SK-N-SH (cell line): ENCODE measurements at regions not wholly inside any gene's neighbourhood (a gene's known extent, or its start where the extent isn't known, plus 50 kb on each side); places are given as distances from the start of the nearest gene placed in this dataset.

ENCODE experiments used
- CTCF ChIA-PET: fragments of 300-600, 350-600 bp; formaldehyde crosslinking; extraction: SDS; loops from one replicate; lab custom pipeline; 2021; lab: Yijun Ruan, JAX
- POLR2A ChIA-PET: fragments of 350-600 bp; sonication (Branson Sonifier 250); formaldehyde crosslinking; extraction: SDS; loops from one replicate; lab custom pipeline; 2020; ENCODE audit warnings: antibody characterized with exemption, inconsistent platforms; lab: Yijun Ruan, JAX
- DNase-seq: peaks from one replicate; pipeline ENCODE4 v3.0.0; 2012
- H2AFZ ChIP-seq: fragments of 200-600 bp; sonication (generic); 2 replicates; pipeline ENCODE4 v1.8.1; 2016; ENCODE audit warnings: antibody characterized with exemption, mild to moderate bottlenecking, low read depth
- H3F3A ChIP-seq: fragments of 200-600 bp; sonication (generic); replicated peaks from 2 replicates; pipeline ENCODE3; 2016; ENCODE audit warnings: antibody characterized with exemption, mild to moderate bottlenecking; ENCODE audit not compliant: insufficient read depth
- H3K27ac ChIP-seq, 2 experiments: fragments of 200-500 bp in 1 of 2; fragments of 200-600 bp in 1 of 2; sonication (Bioruptor generic) in 1 of 2; sonication (generic), shearing (Covaris generic) in 1 of 2; 2 replicates each; pipeline versions ENCODE4 v1.5.1 to v1.6.1; 2014 to 2016; ENCODE audit warnings: low read depth in 2 of 2, inconsistent platforms in 1 of 2, low read length in 1 of 2, mild to moderate bottlenecking in 1 of 2, mixed read lengths in 1 of 2
- H3K27me3 ChIP-seq: fragments of 200-600 bp; sonication (generic), shearing (Covaris generic); 2 replicates; pipeline ENCODE4 v1.6.1; 2016; ENCODE audit warnings: mixed run types; ENCODE audit not compliant: insufficient read depth
- H3K36me3 ChIP-seq, 2 experiments: fragments of 200-500 bp in 1 of 2; fragments of 200-600 bp in 1 of 2; sonication (Bioruptor generic) in 1 of 2; sonication (generic) in 1 of 2; replicated peaks in 1 of 2; 2 replicates each; pipeline versions ENCODE3 to v1.5.1; 2014 to 2016; ENCODE audit warnings: low read length in 1 of 2, mild to moderate bottlenecking in 1 of 2; ENCODE audit not compliant: insufficient read depth in 2 of 2, control insufficient read depth in 1 of 2
- H3K4me1 ChIP-seq, 2 experiments: fragments of 200-500 bp in 1 of 2; fragments of 200-600 bp in 1 of 2; sonication (Bioruptor generic) in 1 of 2; sonication (generic), shearing (Covaris generic) in 1 of 2; 2 replicates each; pipeline versions ENCODE4 v1.5.1 to v1.6.1; 2014 to 2016; ENCODE audit warnings: low read depth in 1 of 2, low read length in 1 of 2, mixed run types in 1 of 2; ENCODE audit not compliant: insufficient read depth in 2 of 2, control insufficient read depth in 1 of 2
- H3K4me2 ChIP-seq: fragments of 200-600 bp; sonication (generic), shearing (Covaris generic); 2 replicates; pipeline ENCODE4 v1.6.1; 2017; ENCODE audit warnings: mixed run types
- H3K4me3 ChIP-seq, 2 experiments: fragments of 200-500 bp in 1 of 2; fragments of 200-600 bp in 1 of 2; sonication (Bioruptor generic) in 1 of 2; sonication (generic), shearing (Covaris generic) in 1 of 2; 2 replicates each; pipeline versions ENCODE4 v1.5.1 to v1.8.1; 2014 to 2016; ENCODE audit warnings: low read depth in 2 of 2, inconsistent platforms in 1 of 2, low read length in 1 of 2, mild to moderate bottlenecking in 1 of 2, mixed read lengths in 1 of 2, moderate library complexity in 1 of 2
- H3K79me2 ChIP-seq: fragments of 200-600 bp; sonication (generic); 2 replicates; pipeline ENCODE4 v1.8.1; 2017; ENCODE audit warnings: mild to moderate bottlenecking; ENCODE audit not compliant: insufficient read depth
- H3K9ac ChIP-seq: fragments of 200-600 bp; sonication (generic); 2 replicates; pipeline ENCODE4 v1.6.1; 2017; ENCODE audit warnings: mixed run types
- H3K9me2 ChIP-seq: fragments of 200-600 bp; sonication (generic); 2 replicates; pipeline ENCODE4 v1.6.1; 2017; ENCODE audit warnings: mixed run types
- H3K9me3 ChIP-seq: fragments of 200-600 bp; sonication (generic); 2 replicates; pipeline ENCODE4 v1.6.1; 2017; ENCODE audit warnings: mixed run types, mild to moderate bottlenecking, moderate library complexity
- H4K20me1 ChIP-seq: fragments of 200-600 bp; sonication (generic); 2 replicates; pipeline ENCODE4 v1.6.1; 2017; ENCODE audit warnings: mild to moderate bottlenecking, mixed run types; ENCODE audit not compliant: insufficient read depth
- ELF1 ChIP-seq: IDR thresholded peaks from 2 replicates; pipeline ENCODE4 v1.4.0; 2012
- EP300 ChIP-seq, 2 experiments: IDR thresholded peaks; 2 replicates each; pipeline versions ENCODE4 v1.4.0 to v1.6.1; 2012; ENCODE audit warnings: borderline replicate concordance in 1 of 2, low read depth in 1 of 2, low read length in 1 of 2
- EZH2phosphoT487 ChIP-seq: fragments of 200-600 bp; sonication (generic); IDR thresholded peaks from 2 replicates; pipeline ENCODE4 v1.6.1; 2017; ENCODE audit warnings: low read depth, mixed run types, mild to moderate bottlenecking, antibody characterized with exemption, moderate library complexity, borderline replicate concordance
- FOXJ3 ChIP-seq: sonication (generic); formaldehyde crosslinking; IDR thresholded peaks from 2 replicates; pipeline ENCODE4 v1.5.1; 2020; ENCODE audit warnings: mild to moderate bottlenecking, missing genetic modification reagents
- NRF1 ChIP-seq: IDR thresholded peaks from 2 replicates; pipeline ENCODE4 v1.6.1; 2012; ENCODE audit warnings: low read depth, mild to moderate bottlenecking, low read length
- POLR2AphosphoS5 ChIP-seq: IDR thresholded peaks from 2 replicates; pipeline ENCODE4 v1.6.1; 2012; ENCODE audit warnings: low read depth, low read length
- RCOR1 ChIP-seq: fragments of 150-350 bp; IDR thresholded peaks from 2 replicates; pipeline ENCODE4 v1.6.1; 2017; ENCODE audit warnings: antibody characterized with exemption, low read length
- RFX5 ChIP-seq: IDR thresholded peaks from 2 replicates; pipeline ENCODE4 v1.6.1; 2012; ENCODE audit warnings: mild to moderate bottlenecking, improper control_type of control experiment, low read length
- RXRA ChIP-seq: IDR thresholded peaks from 2 replicates; pipeline ENCODE4 v1.4.0; 2012; ENCODE audit warnings: low read depth, mild to moderate bottlenecking, borderline replicate concordance
- TAF1 ChIP-seq: IDR thresholded peaks from 2 replicates; pipeline ENCODE4 v1.6.1; 2012; ENCODE audit warnings: low read depth, mild to moderate bottlenecking, low read length, moderate library complexity, borderline replicate concordance
- YY1 ChIP-seq: IDR thresholded peaks from 2 replicates; pipeline ENCODE4 v1.4.0; 2012; ENCODE audit warnings: low read depth, mild to moderate bottlenecking
- WGBS: methylation state at CpG from one replicate; pipeline ENCODE4 v1.1.6; 2017; ENCODE audit warnings: low lambda C conversion rate; 5-methylcytosine and 5-hydroxymethylcytosine counted together
- TF ChIP-seq, protein P1 (sequence below): IDR thresholded peaks from 2 replicates; pipeline ENCODE4 v1.4.0; 2012; ENCODE audit warnings: low read depth
- TF ChIP-seq, protein P2 (sequence below): fragments of 150-350 bp; IDR thresholded peaks from 2 replicates; pipeline ENCODE4 v1.6.1; 2017; ENCODE audit warnings: antibody characterized with exemption, low read length, low read depth, borderline replicate concordance
- TF ChIP-seq, protein P3 (sequence below): fragments of 200-600 bp; sonication (generic); IDR thresholded peaks from 2 replicates; pipeline ENCODE4 v1.6.1; 2017; ENCODE audit warnings: antibody characterized with exemption, mild to moderate bottlenecking, moderate library complexity
- TF ChIP-seq, protein P4 (sequence below): IDR thresholded peaks from 2 replicates; pipeline ENCODE4; 2012
- TF ChIP-seq, protein P5 (sequence below): fragments of 150-350 bp; IDR thresholded peaks from 2 replicates; pipeline ENCODE4 v1.6.1; 2016; ENCODE audit warnings: mild to moderate bottlenecking, low read depth, low read length

DNA sequence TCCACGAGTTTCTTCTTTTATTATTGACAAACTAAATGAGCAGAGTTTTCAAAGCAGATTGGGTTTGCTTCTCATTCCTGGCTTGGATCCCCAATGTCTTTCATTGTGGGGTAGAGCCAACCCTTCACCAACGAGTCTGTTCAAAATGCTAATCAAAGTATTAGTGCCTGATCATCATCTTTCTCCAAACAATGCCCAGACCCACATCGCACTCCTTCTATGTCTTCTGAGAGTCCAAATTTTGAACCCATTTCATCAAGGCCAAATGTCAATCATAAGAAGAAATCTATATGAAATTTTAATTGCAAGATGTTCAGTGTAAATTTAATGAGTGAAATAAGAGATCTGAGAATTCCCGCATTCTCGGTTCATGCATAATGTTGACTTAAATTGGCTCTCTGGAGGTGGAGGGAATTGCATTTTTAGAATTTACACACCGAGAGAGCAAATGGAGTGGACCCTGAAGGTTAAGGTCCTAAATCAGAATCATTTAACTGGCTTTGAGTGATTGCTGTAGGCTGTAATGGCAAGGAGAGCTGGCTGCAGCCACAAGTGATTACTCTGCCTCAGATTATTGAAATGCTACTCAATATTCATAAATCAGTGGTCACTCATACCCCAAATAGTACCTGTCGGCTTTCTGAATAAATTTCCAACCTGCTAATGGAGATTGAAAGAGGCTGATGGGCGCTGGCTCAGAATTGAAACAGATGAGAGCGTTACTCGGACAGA, 602.9 kb downstream of the TYW1 start:
- DNase-seq: no peak
- H3K9ac ChIP-seq: no peak overlapping the region
- no peak for TF ChIP-seq RFX5
- TF ChIP-seq EP300 (IDR thresholded peaks at IDR 0.05; ENCODE audit: borderline replicate concordance in 1 of 2, low read depth in 1 of 2, low read length in 1 of 2): no peak
- TF ChIP-seq, protein P1, sequence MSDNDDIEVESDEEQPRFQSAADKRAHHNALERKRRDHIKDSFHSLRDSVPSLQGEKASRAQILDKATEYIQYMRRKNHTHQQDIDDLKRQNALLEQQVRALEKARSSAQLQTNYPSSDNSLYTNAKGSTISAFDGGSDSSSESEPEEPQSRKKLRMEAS: no peak
- TF ChIP-seq YY1: no peak
- no peak for TF ChIP-seq ELF1
- TF ChIP-seq, protein P2, sequence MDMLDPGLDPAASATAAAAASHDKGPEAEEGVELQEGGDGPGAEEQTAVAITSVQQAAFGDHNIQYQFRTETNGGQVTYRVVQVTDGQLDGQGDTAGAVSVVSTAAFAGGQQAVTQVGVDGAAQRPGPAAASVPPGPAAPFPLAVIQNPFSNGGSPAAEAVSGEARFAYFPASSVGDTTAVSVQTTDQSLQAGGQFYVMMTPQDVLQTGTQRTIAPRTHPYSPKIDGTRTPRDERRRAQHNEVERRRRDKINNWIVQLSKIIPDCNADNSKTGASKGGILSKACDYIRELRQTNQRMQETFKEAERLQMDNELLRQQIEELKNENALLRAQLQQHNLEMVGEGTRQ: no peak
- TF ChIP-seq, protein P3, sequence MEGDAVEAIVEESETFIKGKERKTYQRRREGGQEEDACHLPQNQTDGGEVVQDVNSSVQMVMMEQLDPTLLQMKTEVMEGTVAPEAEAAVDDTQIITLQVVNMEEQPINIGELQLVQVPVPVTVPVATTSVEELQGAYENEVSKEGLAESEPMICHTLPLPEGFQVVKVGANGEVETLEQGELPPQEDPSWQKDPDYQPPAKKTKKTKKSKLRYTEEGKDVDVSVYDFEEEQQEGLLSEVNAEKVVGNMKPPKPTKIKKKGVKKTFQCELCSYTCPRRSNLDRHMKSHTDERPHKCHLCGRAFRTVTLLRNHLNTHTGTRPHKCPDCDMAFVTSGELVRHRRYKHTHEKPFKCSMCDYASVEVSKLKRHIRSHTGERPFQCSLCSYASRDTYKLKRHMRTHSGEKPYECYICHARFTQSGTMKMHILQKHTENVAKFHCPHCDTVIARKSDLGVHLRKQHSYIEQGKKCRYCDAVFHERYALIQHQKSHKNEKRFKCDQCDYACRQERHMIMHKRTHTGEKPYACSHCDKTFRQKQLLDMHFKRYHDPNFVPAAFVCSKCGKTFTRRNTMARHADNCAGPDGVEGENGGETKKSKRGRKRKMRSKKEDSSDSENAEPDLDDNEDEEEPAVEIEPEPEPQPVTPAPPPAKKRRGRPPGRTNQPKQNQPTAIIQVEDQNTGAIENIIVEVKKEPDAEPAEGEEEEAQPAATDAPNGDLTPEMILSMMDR: no peak
- TF ChIP-seq TAF1: no peak
- TF ChIP-seq, protein P4, sequence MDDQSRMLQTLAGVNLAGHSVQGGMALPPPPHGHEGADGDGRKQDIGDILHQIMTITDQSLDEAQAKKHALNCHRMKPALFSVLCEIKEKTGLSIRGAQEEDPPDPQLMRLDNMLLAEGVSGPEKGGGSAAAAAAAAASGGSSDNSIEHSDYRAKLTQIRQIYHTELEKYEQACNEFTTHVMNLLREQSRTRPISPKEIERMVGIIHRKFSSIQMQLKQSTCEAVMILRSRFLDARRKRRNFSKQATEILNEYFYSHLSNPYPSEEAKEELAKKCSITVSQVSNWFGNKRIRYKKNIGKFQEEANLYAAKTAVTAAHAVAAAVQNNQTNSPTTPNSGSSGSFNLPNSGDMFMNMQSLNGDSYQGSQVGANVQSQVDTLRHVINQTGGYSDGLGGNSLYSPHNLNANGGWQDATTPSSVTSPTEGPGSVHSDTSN: no peak
- no peak for TF ChIP-seq FOXJ3
- TF ChIP-seq, all 33 proteins: peak for 0
- H3F3A ChIP-seq: no peaks in the 10 kb centered on the region
- H3K27me3 ChIP-seq: no peaks in the 10 kb centered on the region
- ChIA-PET POLR2A (no interaction called here), CTCF (no interaction called here)
- H3K36me3 ChIP-seq: no peaks in the 10 kb centered on the region
- no peaks in the 10 kb centered on the region; the same call in 1 of the 2 replicates for H3K9me3 ChIP-seq
- no peaks in the 10 kb centered on the region for H3K9me2 ChIP-seq
- no peak overlapping the region for H3K27ac ChIP-seq
- no peaks in the 10 kb centered on the region for H3K79me2 ChIP-seq
- H3K4me2 ChIP-seq: no peak overlapping the region
- H4K20me1 ChIP-seq: no peaks in the 10 kb centered on the region
- H3K4me3 ChIP-seq: no peak overlapping the region
- no peak overlapping the region for H2AFZ ChIP-seq
- 38% methylated on average over 10 of the region's 10 CpGs for WGBS
- H3K4me1 ChIP-seq: no peaks in the 10 kb centered on the region

DNA sequence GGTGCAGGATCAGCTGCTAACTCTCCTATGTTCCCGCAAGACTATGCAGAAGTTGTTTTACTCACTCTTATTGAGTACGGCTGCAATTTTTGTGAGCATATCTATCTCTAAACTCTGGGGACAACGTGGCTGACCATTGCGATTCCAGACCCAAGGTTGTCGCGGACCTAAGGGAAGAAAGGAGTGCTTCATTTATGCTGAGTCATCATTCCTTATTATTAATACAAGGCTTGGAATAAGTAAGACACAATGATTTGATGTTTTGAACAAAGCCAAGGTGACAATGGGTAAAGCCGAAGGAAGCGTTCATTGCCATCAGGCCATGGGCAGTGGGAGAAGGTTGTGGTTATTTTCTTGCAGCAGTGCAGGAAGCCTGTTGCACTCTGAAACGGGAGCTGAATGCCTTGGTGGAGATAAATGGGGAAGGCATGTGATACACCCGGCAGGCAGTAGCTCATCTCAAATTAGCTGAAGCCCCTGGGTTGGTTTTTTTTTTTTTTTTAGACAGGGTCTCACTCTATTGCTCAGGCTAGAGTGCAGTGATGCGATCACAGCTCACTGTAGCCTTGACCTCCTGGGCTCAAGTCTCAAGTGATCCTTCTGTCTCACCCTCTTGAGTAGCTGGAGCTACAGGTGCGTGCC, 605.7 kb downstream of the TYW1 start:
- Histone ChIP-seq H3K4me1 (no peaks in the 10 kb centered on the region), H3K4me3 (no peak overlapping the region), H4K20me1 (no peaks in the 10 kb centered on the region), H3K27me3 (no peaks in the 10 kb centered on the region), H3K9me2 (no peaks in the 10 kb centered on the region), H2AFZ (no peak overlapping the region), H3K79me2 (no peaks in the 10 kb centered on the region), H3K36me3 (no peaks in the 10 kb centered on the region), H3F3A (no peaks in the 10 kb centered on the region), H3K27ac (no peak overlapping the region), H3K9ac (no peak overlapping the region), H3K9me3 (no peaks in the 10 kb centered on the region; the same call in 1 of the 2 replicates), H3K4me2 (no peak overlapping the region)
- no peak for DNase-seq
- WGBS: 51% methylated on average over 12 of the region's 12 CpGs
- ChIA-PET POLR2A (no interaction called here), CTCF (interaction anchor here (1.1 to 2.3 kb wide), 2 partner anchors 12 to 224 kb away, joined by 3 to 6 read pairs; no protein-coding TSS in a partner anchor)
- TF ChIP-seq EZH2phosphoT487 (no peak), RCOR1 (no peak), NRF1 (no peak), RXRA (no peak), POLR2AphosphoS5 (no peak), TAF1 (no peak)
- TF ChIP-seq, protein P4: no peak
- TF ChIP-seq, protein P5, sequence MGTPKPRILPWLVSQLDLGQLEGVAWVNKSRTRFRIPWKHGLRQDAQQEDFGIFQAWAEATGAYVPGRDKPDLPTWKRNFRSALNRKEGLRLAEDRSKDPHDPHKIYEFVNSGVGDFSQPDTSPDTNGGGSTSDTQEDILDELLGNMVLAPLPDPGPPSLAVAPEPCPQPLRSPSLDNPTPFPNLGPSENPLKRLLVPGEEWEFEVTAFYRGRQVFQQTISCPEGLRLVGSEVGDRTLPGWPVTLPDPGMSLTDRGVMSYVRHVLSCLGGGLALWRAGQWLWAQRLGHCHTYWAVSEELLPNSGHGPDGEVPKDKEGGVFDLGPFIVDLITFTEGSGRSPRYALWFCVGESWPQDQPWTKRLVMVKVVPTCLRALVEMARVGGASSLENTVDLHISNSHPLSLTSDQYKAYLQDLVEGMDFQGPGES: no peak
- TF ChIP-seq, protein P3: no peak
